ENCODE measurements at regions not wholly inside any gene's neighbourhood (a gene's known extent, or its start where the extent isn't known, plus 50 kb on each side); places are given as distances from the start of the nearest gene placed in this dataset.

DNA sequence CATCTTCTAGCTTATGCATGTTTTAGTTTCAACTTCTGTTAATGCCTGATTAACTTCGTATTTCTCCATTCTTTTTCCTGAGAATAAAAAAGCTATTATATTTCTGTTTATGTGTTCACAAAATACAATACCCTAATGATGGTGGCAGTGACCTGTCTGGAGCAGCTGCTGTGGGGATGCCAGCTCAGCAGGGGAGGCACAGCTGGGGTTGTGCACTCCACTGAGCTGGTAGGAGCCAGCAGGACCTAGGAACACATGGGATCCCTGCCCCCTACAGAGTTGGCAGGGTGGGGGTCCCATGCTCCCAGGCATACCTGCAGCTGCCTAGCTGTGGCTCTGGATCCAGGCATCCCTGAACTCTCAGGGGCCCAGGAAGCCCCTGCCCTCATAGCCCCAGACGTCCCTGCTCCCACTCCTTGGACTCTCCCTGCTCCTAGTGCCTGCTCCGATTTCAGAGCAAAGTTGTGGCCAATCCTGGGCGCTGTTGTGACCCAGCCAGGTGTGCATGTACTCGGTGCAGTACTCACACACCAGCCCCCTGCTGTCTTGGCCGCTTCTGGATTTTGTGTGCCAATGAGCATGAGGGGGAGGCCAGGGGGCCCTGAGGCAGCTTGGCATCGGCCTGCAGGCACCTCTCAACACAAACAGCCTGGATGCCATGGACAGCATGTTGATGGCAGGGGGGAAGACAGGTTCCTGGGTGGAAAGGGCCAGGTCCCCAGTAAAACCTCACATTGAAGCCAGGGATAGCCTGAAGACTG lies 546.0 kb downstream of the ZNF804A start:
- Histone ChIP-seq H3K4me3 (ENCODE audit: low read length in 3 of 3) (no peak overlapping the region), H3K36me3 (ENCODE audit: control insufficient read depth in 2 of 3, insufficient read depth in 3 of 3, low read length in 3 of 3) (no peaks in the 10 kb centered on the region), H3K27me3 (ENCODE audit: control insufficient read depth, insufficient read depth, low read length) (no peaks in the 10 kb centered on the region), H3K4me1 (ENCODE audit: control insufficient read depth in 2 of 3, insufficient read depth in 2 of 3, low read depth in 1 of 3, low read length in 3 of 3) (no peaks in the 10 kb centered on the region), H3K9ac (ENCODE audit: low read length in 3 of 3) (no peak overlapping the region), H3K27ac (ENCODE audit: low read depth in 2 of 2, low read length in 2 of 2) (no peak overlapping the region), H3K9me3 (ENCODE audit: control insufficient read depth in 2 of 3, insufficient read depth in 1 of 3, low read length in 3 of 3) (no peaks in the 10 kb centered on the region)
- intact Hi-C loops (cut with DNase I) = no loop called here
- FAIRE-seq (no peak), DNase-seq (peak in 1 of 5 donors; percentile 60)
- TF ChIP-seq, protein P1, sequence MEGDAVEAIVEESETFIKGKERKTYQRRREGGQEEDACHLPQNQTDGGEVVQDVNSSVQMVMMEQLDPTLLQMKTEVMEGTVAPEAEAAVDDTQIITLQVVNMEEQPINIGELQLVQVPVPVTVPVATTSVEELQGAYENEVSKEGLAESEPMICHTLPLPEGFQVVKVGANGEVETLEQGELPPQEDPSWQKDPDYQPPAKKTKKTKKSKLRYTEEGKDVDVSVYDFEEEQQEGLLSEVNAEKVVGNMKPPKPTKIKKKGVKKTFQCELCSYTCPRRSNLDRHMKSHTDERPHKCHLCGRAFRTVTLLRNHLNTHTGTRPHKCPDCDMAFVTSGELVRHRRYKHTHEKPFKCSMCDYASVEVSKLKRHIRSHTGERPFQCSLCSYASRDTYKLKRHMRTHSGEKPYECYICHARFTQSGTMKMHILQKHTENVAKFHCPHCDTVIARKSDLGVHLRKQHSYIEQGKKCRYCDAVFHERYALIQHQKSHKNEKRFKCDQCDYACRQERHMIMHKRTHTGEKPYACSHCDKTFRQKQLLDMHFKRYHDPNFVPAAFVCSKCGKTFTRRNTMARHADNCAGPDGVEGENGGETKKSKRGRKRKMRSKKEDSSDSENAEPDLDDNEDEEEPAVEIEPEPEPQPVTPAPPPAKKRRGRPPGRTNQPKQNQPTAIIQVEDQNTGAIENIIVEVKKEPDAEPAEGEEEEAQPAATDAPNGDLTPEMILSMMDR (IDR thresholded peaks at IDR 0.05; ENCODE audit: borderline replicate concordance, extremely low read depth, insufficient read depth) = no peak

DNA sequence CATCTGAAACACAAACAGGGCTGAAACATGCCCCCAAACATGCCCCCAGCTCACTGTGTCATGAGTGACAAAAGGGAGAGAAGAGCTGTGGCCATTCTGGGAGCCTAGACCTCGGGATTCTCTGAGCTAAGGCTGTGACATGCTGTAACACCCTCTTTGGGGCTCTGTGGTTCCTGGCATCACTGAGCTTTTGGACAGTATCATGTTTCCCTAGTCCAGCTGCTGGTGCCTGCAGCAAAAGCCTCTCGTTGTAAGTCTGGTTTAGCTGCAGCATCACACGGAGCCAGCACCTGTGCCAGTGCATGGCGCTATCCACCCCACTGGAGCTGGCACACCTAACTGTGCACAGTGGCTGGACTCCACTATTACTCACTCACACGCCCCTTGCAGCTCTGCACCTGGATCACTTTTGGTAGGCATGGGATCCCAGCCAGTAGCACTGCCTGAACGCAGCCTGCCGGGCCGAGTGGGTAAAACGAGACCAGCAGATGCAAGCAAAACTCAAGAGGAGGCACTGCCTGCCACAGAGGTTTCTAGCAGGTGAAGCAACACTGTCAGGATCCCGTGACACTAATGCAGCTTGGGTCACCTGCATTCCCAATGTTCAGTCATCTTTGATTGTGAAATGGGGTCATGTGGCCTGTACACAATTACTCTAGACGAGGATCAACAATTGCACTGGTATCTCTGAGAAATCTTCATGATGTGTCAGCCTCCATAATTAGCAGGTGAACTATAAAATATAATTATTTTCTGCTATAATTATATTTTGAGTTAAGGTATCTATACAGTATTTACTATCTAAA lies 547.2 kb downstream of the ZNF804A start:
- Histone ChIP-seq H3K4me1 (ENCODE audit: control insufficient read depth in 2 of 3, insufficient read depth in 2 of 3, low read depth in 1 of 3, low read length in 3 of 3) (no peaks in the 10 kb centered on the region), H3K4me3 (ENCODE audit: low read length in 3 of 3) (no peak overlapping the region), H3K27me3 (ENCODE audit: control insufficient read depth, insufficient read depth, low read length) (no peaks in the 10 kb centered on the region), H3K9ac (ENCODE audit: low read length in 3 of 3) (no peak overlapping the region), H3K36me3 (ENCODE audit: control insufficient read depth in 2 of 3, insufficient read depth in 3 of 3, low read length in 3 of 3) (no peaks in the 10 kb centered on the region), H3K9me3 (ENCODE audit: control insufficient read depth in 2 of 3, insufficient read depth in 1 of 3, low read length in 3 of 3) (no peaks in the 10 kb centered on the region), H3K27ac (ENCODE audit: low read depth in 2 of 2, low read length in 2 of 2) (no peak overlapping the region)
- FAIRE-seq = no peak
- intact Hi-C loops (cut with DNase I) = no loop called here
- TF ChIP-seq, protein P1 (IDR thresholded peaks at IDR 0.05; ENCODE audit: borderline replicate concordance, extremely low read depth, insufficient read depth) = no peak
- no peak for DNase-seq

DNA sequence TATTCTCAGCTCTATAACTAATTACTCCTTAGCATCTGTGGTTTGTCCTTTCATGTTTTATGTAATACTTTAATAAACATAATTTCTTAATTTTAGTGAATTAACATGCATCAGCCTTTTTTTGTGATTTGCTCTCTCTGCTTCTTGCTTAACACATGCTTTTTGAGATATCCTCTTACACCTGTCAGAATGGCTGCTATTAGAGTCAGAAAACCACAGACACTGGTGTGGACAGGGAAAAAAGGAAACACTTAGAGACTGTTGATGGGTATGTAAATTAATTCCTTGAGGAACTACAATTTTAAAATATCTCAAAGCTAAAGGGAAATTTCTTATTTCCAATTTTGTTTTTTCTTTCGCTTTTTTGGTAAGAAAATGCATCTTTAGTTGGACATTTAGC lies 549.0 kb downstream of the ZNF804A start:
- TF ChIP-seq, protein P1 (IDR thresholded peaks at IDR 0.05; ENCODE audit: borderline replicate concordance, extremely low read depth, insufficient read depth) = no peak

More for the DNA sequence above, 549.0 kb downstream of the ZNF804A start:
- Histone ChIP-seq H3K4me3 (ENCODE audit: low read length in 3 of 3) (no peak overlapping the region), H3K27me3 (ENCODE audit: control insufficient read depth, insufficient read depth, low read length) (no peaks in the 10 kb centered on the region), H3K9ac (ENCODE audit: low read length in 3 of 3) (no peak overlapping the region), H3K4me1 (ENCODE audit: control insufficient read depth in 2 of 3, insufficient read depth in 2 of 3, low read depth in 1 of 3, low read length in 3 of 3) (no peaks in the 10 kb centered on the region), H3K9me3 (ENCODE audit: control insufficient read depth in 2 of 3, insufficient read depth in 1 of 3, low read length in 3 of 3) (no peaks in the 10 kb centered on the region), H3K36me3 (ENCODE audit: control insufficient read depth in 2 of 3, insufficient read depth in 3 of 3, low read length in 3 of 3) (no peaks in the 10 kb centered on the region), H3K27ac (ENCODE audit: low read depth in 2 of 2, low read length in 2 of 2) (no peak overlapping the region)
- DNase-seq (no peak), FAIRE-seq (no peak)
- intact Hi-C loops (cut with DNase I) = no loop called here

Data from kidney (tissue), 13 donors.